Panc1 (cell line): ENCODE measurements at regions not wholly inside any gene's neighbourhood (a gene's known extent, or its start where the extent isn't known, plus 50 kb on each side); places are given as distances from the start of the nearest gene placed in this dataset.

Source experiments
- ATAC-seq: fragments of 200-7000 bp; cut with Tn5 transposase; 2 replicates; pipeline ENCODE4 v1.9.1; 2020; ENCODE audit warnings: mild to moderate bottlenecking, moderate library complexity
- BruUV-seq: library from RNA; stranded (reverse); fragments of 400-500 nt; replicated peaks from 2 replicates; lab custom pipeline; 2021; lab: Mats Ljungman, UMichigan
- CTCF ChIA-PET: fragments of 300-600 bp; sonication (Branson Sonifier 250); formaldehyde crosslinking; loops from one replicate; lab custom pipeline; 2022; ENCODE audit warnings: antibody characterized with exemption; lab: Charles Lee
- POLR2A ChIA-PET: fragments of 300-600 bp; sonication (Branson Sonifier 250); formaldehyde crosslinking; loops from one replicate; lab custom pipeline; 2022; ENCODE audit warnings: antibody characterized with exemption; lab: Charles Lee
- DNase-seq: peaks from one replicate; pipeline ENCODE4 v3.0.0-alpha.2; 2010; ENCODE audit warnings: low read depth, low spot score
- H3K27ac ChIP-seq: 2 replicates; pipeline ENCODE4 v1.5.1; 2011; ENCODE audit warnings: mild to moderate bottlenecking, low read length, inconsistent platforms
- H3K27me3 ChIP-seq: fragments of 200-500 bp; sonication (Bioruptor generic); 2 replicates; pipeline ENCODE4 v1.6.0; 2014; ENCODE audit warnings: low read length, inconsistent platforms; ENCODE audit not compliant: control insufficient read depth, insufficient read depth
- H3K36me3 ChIP-seq: fragments of 200-500 bp; sonication (Bioruptor generic); 2 replicates; pipeline ENCODE4 v1.5.1; 2014; ENCODE audit warnings: inconsistent platforms, mild to moderate bottlenecking, low read length, moderate library complexity; ENCODE audit not compliant: control insufficient read depth, insufficient read depth
- H3K4me1 ChIP-seq: 2 replicates; pipeline ENCODE4 v1.5.1; 2011; ENCODE audit warnings: inconsistent platforms, mild to moderate bottlenecking, low read length, moderate library complexity; ENCODE audit not compliant: control insufficient read depth, insufficient read depth
- H3K4me3 ChIP-seq, 2 experiments: 2 replicates each; pipeline ENCODE4 v1.5.1; 2011 to 2012; ENCODE audit warnings: low read depth in 2 of 2, low read length in 2 of 2, mild to moderate bottlenecking in 2 of 2, inconsistent platforms in 1 of 2, moderate library complexity in 1 of 2
- H3K9me3 ChIP-seq: fragments of 200-500 bp; sonication (Bioruptor generic); 2 replicates; pipeline ENCODE4 v1.5.1; 2014; ENCODE audit warnings: low read depth, mild to moderate bottlenecking, inconsistent platforms, low read length, moderate library complexity; ENCODE audit not compliant: control insufficient read depth, insufficient read depth
- CTCF ChIP-seq: fragments of 450-650 bp; IDR thresholded peaks from 2 replicates; pipeline ENCODE4 v1.5.1; 2017; ENCODE audit warnings: mild to moderate bottlenecking
- POLR2AphosphoS5 ChIP-seq: IDR thresholded peaks from 2 replicates; pipeline ENCODE4 v1.6.1; 2012; ENCODE audit warnings: mild to moderate bottlenecking, low read depth, low read length, moderate library complexity
- REST ChIP-seq, 2 experiments: IDR thresholded peaks; 2 replicates each; pipeline ENCODE4 v1.6.1; 2011 to 2012; ENCODE audit warnings: low read depth in 2 of 2, control low read depth in 1 of 2, low read length in 1 of 2, mild to moderate bottlenecking in 1 of 2, moderate library complexity in 1 of 2; ENCODE audit not compliant: insufficient read depth in 1 of 2
- SIN3A ChIP-seq: IDR thresholded peaks from 2 replicates; pipeline ENCODE4 v1.6.1; 2012; ENCODE audit warnings: low read depth, mild to moderate bottlenecking, low read length, moderate library complexity, borderline replicate concordance; ENCODE audit not compliant: insufficient read depth
- TCF7L2 ChIP-seq: IDR thresholded peaks from 2 replicates; pipeline ENCODE4 v1.6.1; 2011; ENCODE audit warnings: mild to moderate bottlenecking, low read depth, low read length, inconsistent platforms
- in situ Hi-C: cut with HindIII; loops from 2 replicates; pipeline ENCODE4 v1.10.0; 2016; ENCODE audit warnings: low sequenced_read_pairs, low pct_unique_long_range_greater_than_20kb
- intact Hi-C: fragments of 100-400 bp; cut with micrococcal nuclease; formaldehyde crosslinking; loops from one replicate; pipeline ENCODE4 v1.10.0; 2022; ENCODE audit not compliant: unreplicated experiment

- DNase-seq (no peak), ATAC-seq (no peak)
- Histone ChIP-seq H3K27me3 (no peaks in the 10 kb centered on the region), H3K4me3 (no peak overlapping the region), H3K4me1 (no peaks in the 10 kb centered on the region), H3K9me3 (no peaks in the 10 kb centered on the region), H3K36me3 (no peaks in the 10 kb centered on the region), H3K27ac (no peak overlapping the region)
- ChIA-PET POLR2A (no interaction called here), CTCF (no interaction called here)
- TF ChIP-seq POLR2AphosphoS5 (no peak), TCF7L2 (no peak), SIN3A (no peak), REST (IDR thresholded peaks at IDR 0.05; ENCODE audit: insufficient read depth in 1 of 2, low read depth in 2 of 2, low read length in 1 of 2) (no peak), CTCF (no peak)
- in situ Hi-C loops: no loop called here
- intact Hi-C loops: no loop called here
- BruUV-seq: no TSS peak
Measured at GRCh38 chr15:94937242-94937641, 705.9 kb downstream of the MCTP2 start.

GRCh38 chr15:94943888-94944287, 712.5 kb downstream of the MCTP2 start:
- H3K9me3 ChIP-seq: no peaks in the 10 kb centered on the region
- intact Hi-C loops: no loop called here
- ChIA-PET POLR2A (no interaction called here), CTCF (no interaction called here)
- no peak overlapping the region for H3K4me3 ChIP-seq
- in situ Hi-C loops: no loop called here
- H3K27ac ChIP-seq: no peak overlapping the region
- no peak for TF ChIP-seq TCF7L2
- TF ChIP-seq REST (IDR thresholded peaks at IDR 0.05; ENCODE audit: insufficient read depth in 1 of 2, low read depth in 2 of 2, low read length in 1 of 2): no peak
- TF ChIP-seq SIN3A: no peak
- no peak for TF ChIP-seq CTCF
- TF ChIP-seq POLR2AphosphoS5: no peak
- H3K27me3 ChIP-seq: no peaks in the 10 kb centered on the region
- H3K4me1 ChIP-seq: no peaks in the 10 kb centered on the region
- no TSS peak for BruUV-seq
- DNase-seq (no peak), ATAC-seq (no peak)
- H3K36me3 ChIP-seq: no peaks in the 10 kb centered on the region
